HepG2 (cell line): ENCODE measurements at regions not wholly inside any gene's neighbourhood (a gene's known extent, or its start where the extent isn't known, plus 50 kb on each side); places are given as distances from the start of the nearest gene placed in this dataset.

ENCODE experiments used
- ATAC-seq: fragments of 200-7000 bp; cut with Tn5 transposase; 3 replicates; pipeline ENCODE4 v1.9.1; 2020; ENCODE audit warnings: mild to moderate bottlenecking, moderate library complexity
- BruUV-seq: library from RNA; stranded (reverse); fragments of 400-500 nt; replicated peaks from 2 replicates; lab custom pipeline; 2021; lab: Mats Ljungman, UMichigan
- CTCF ChIA-PET: fragments of 300-600 bp; formaldehyde crosslinking; extraction: SDS; loops from one replicate; lab custom pipeline; 2021; ENCODE audit warnings: low total read pairs, inconsistent platforms, low intra/inter-chr PET ratio; lab: Yijun Ruan, JAX
- POLR2A ChIA-PET: fragments of 350-600 bp; sonication (Branson Sonifier 250); formaldehyde crosslinking; loops from one replicate; lab custom pipeline; 2020; ENCODE audit warnings: antibody characterized with exemption, inconsistent platforms; lab: Yijun Ruan, JAX
- DNase-seq: peaks from one replicate; pipeline ENCODE4 v3.0.0-alpha.2; 2015; ENCODE audit warnings: low spot score
- FAIRE-seq: peaks from 3 replicates; lab custom pipeline; 2011; peaks lifted over from hg19 to GRCh38; lab: Jason Lieb, UNC
- H2AFZ ChIP-seq: one replicate; pipeline ENCODE4 v1.6.1; 2011; ENCODE audit warnings: low read length, inconsistent platforms
- H3K27ac ChIP-seq: fragments of 300-600 bp; 3 replicates; pipeline ENCODE4 v1.8.0; 2011; ENCODE audit warnings: mixed run types, mild to moderate bottlenecking, mixed read lengths, low read length, inconsistent platforms; ENCODE audit not compliant: insufficient read depth; ENCODE audit errors: extremely low read length
- H3K27me3 ChIP-seq, 2 experiments: fragments of 200-600 bp in 1 of 2; 2 replicates in 1 of 2; 3 replicates in 1 of 2; pipeline versions ENCODE4 v1.6.0 to v1.8.0; 2011; ENCODE audit warnings: low read length in 2 of 2, mild to moderate bottlenecking in 2 of 2, moderate library complexity in 2 of 2, inconsistent platforms in 1 of 2; ENCODE audit not compliant: insufficient read depth in 2 of 2, control insufficient read depth in 1 of 2
- H3K36me3 ChIP-seq, 2 experiments: fragments of 200-600 bp in 1 of 2; replicated peaks in 1 of 2; 2 replicates in 1 of 2; 3 replicates in 1 of 2; pipeline versions ENCODE4 v1.5.1 to v1.8.0; 2011; ENCODE audit warnings: low read length in 2 of 2, inconsistent platforms in 1 of 2; ENCODE audit not compliant: insufficient read depth in 2 of 2, control insufficient read depth in 1 of 2
- H3K4me1 ChIP-seq: 2 replicates; pipeline ENCODE4 v1.5.1; 2012; ENCODE audit warnings: low read length, inconsistent platforms; ENCODE audit not compliant: insufficient read depth
- H3K4me2 ChIP-seq: 2 replicates; pipeline ENCODE4 v1.6.0; 2011; ENCODE audit warnings: low read depth, low read length, inconsistent platforms
- H3K4me3 ChIP-seq, 3 experiments: fragments of 200-600 bp in 1 of 3; sonication (generic), shearing (Covaris generic) in 1 of 3; replicated peaks in 1 of 3; 2 replicates each; pipeline ENCODE4 v1.5.1; 2011 to 2016; ENCODE audit warnings: low read length in 3 of 3, inconsistent platforms in 2 of 3, low read depth in 2 of 3, mild to moderate bottlenecking in 2 of 3, control low read depth in 1 of 3, mixed read lengths in 1 of 3; ENCODE audit not compliant: insufficient read depth in 1 of 3
- H3K79me2 ChIP-seq: one replicate; pipeline ENCODE4 v1.6.1; 2011; ENCODE audit warnings: low read length, inconsistent platforms; ENCODE audit not compliant: insufficient read depth
- H3K9ac ChIP-seq: 2 replicates; pipeline ENCODE4 v1.6.0; 2011; ENCODE audit warnings: mild to moderate bottlenecking, low read depth, low read length, inconsistent platforms; ENCODE audit not compliant: insufficient read depth
- H3K9me3 ChIP-seq: 2 replicates; pipeline ENCODE4 v1.5.1; 2012; ENCODE audit warnings: mild to moderate bottlenecking, low read length
- H4K20me1 ChIP-seq: 2 replicates; pipeline ENCODE4 v1.6.0; 2011; ENCODE audit warnings: inconsistent platforms, mild to moderate bottlenecking, low read length, moderate library complexity; ENCODE audit not compliant: insufficient read depth
- CBFB ChIP-seq: sonication (generic); formaldehyde crosslinking; IDR thresholded peaks from 2 replicates; pipeline ENCODE4 v1.4.0; 2020; ENCODE audit warnings: missing genetic modification reagents
- CCAR2 ChIP-seq: fragments of 200-400 bp; formaldehyde crosslinking; optimal IDR thresholded peaks from 2 replicates; pipeline ENCODE3; 2018; ENCODE audit warnings: low read depth, mild to moderate bottlenecking, low read length, moderate library complexity
- FOXO4 ChIP-seq: sonication (generic); formaldehyde crosslinking; conservative IDR thresholded peaks from 2 replicates; pipeline ENCODE4 v1.8.1; 2023; ENCODE audit warnings: missing genetic modification reagents
- KLF12 ChIP-seq: sonication (generic); formaldehyde crosslinking; IDR thresholded peaks from 2 replicates; pipeline ENCODE4 v1.4.0; 2020; ENCODE audit warnings: missing genetic modification reagents, borderline replicate concordance
- NR0B2 ChIP-seq: sonication (generic); formaldehyde crosslinking; IDR thresholded peaks from 2 replicates; pipeline ENCODE4 v1.4.0; 2020; ENCODE audit warnings: mild to moderate bottlenecking, missing genetic modification reagents
- SCMH1 ChIP-seq: sonication (generic); formaldehyde crosslinking; IDR thresholded peaks from 2 replicates; pipeline ENCODE4 v1.9.0; 2021; ENCODE audit warnings: missing genetic modification reagents, mild to moderate bottlenecking, borderline replicate concordance
- TFDP2 ChIP-seq: sonication (generic); formaldehyde crosslinking; IDR thresholded peaks from 2 replicates; pipeline ENCODE4 v1.4.0; 2020; ENCODE audit warnings: missing genetic modification reagents
- ZBTB42 ChIP-seq: sonication (generic); formaldehyde crosslinking; IDR thresholded peaks from 2 replicates; pipeline ENCODE4 v1.5.0; 2020; ENCODE audit warnings: mild to moderate bottlenecking, missing genetic modification reagents
- ZNF12 ChIP-seq: sonication (generic); formaldehyde crosslinking; IDR thresholded peaks from 2 replicates; pipeline ENCODE4 v1.5.0; 2020; ENCODE audit warnings: missing genetic modification reagents
- ZNF280D ChIP-seq: sonication (generic); formaldehyde crosslinking; IDR thresholded peaks from 2 replicates; pipeline ENCODE4 v1.5.1; 2020; ENCODE audit warnings: mild to moderate bottlenecking, missing genetic modification reagents
- ZNF652 ChIP-seq: IDR thresholded peaks from 2 replicates; pipeline ENCODE4 v1.6.1; 2016; ENCODE audit warnings: low read depth, borderline replicate concordance
- ZNF788 ChIP-seq: sonication (generic); formaldehyde crosslinking; IDR thresholded peaks from 2 replicates; pipeline ENCODE4 v1.5.0; 2020; ENCODE audit warnings: mild to moderate bottlenecking, missing genetic modification reagents, borderline replicate concordance
- ZNF800 ChIP-seq: sonication (generic); formaldehyde crosslinking; IDR thresholded peaks from 2 replicates; pipeline ENCODE4 v1.4.0; 2020; ENCODE audit warnings: missing genetic modification reagents
- in situ Hi-C: cut with HindIII; loops from 2 replicates; pipeline ENCODE4 v1.10.0; 2017; ENCODE audit warnings: low pct_unique_long_range_greater_than_20kb; ENCODE audit not compliant: extremely low pct_ligation_motif_present
- intact Hi-C: fragments of 100-400 bp; cut with micrococcal nuclease; formaldehyde crosslinking; loops from one replicate; pipeline ENCODE4 v1.10.0; 2022; ENCODE audit not compliant: unreplicated experiment

GRCh38 chr10:84770824-84771223 lies 442.4 kb downstream of the CCSER2 start:
- Histone ChIP-seq H3K9me3 (no peaks in the 10 kb centered on the region), H3K36me3 (no peaks in the 10 kb centered on the region), H3K27ac (no peak overlapping the region), H3K27me3 (no peaks in the 10 kb centered on the region; a peak in 1 of 5 replicates), H4K20me1 (no peaks in the 10 kb centered on the region), H3K4me1 (peaks cover 3% of the 10 kb centered on the region), H3K79me2 (no peaks in the 10 kb centered on the region), H3K4me2 (no peak overlapping the region), H3K4me3 (no peak overlapping the region), H3K9ac (no peak overlapping the region), H2AFZ (no peak overlapping the region)
- intact Hi-C loops (no loop called here), in situ Hi-C loops (no loop called here)
- DNase-seq = no peak
- FAIRE-seq = no peak
- no peak for ATAC-seq
- no TSS peak for BruUV-seq
- no peak for TF ChIP-seq KLF12 (CRISPR knock-in tag)
- TF ChIP-seq CCAR2 = no peak
- no peak for TF ChIP-seq NR0B2 (CRISPR knock-in tag)
- TF ChIP-seq ZNF12 (CRISPR knock-in tag) = no peak
- no peak for TF ChIP-seq SCMH1 (CRISPR knock-in tag)
- no peak for TF ChIP-seq ZNF280D (CRISPR knock-in tag)
- TF ChIP-seq TFDP2 (CRISPR knock-in tag) = no peak
- TF ChIP-seq FOXO4 (CRISPR knock-in tag) = no peak
- TF ChIP-seq ZNF800 (CRISPR knock-in tag) = no peak
- TF ChIP-seq ZNF788 (CRISPR knock-in tag) = no peak
- TF ChIP-seq ZBTB42 (CRISPR knock-in tag) = no peak
- no peak for TF ChIP-seq ZNF652 (CRISPR knock-in tag)
- TF ChIP-seq CBFB = no peak
- POLR2A ChIA-PET = no interaction called here
- CTCF ChIA-PET = no interaction called here
